NCI-H82 treated with DMSO at 0.1 percent for 48 hours (cell line): ENCODE measurements at regions not wholly inside any gene's neighbourhood (a gene's known extent, or its start where the extent isn't known, plus 50 kb on each side); places are given as distances from the start of the nearest gene placed in this dataset.
"Not testable (repeated sequence)": the region's sequence is repeated elsewhere in the genome, so short reads cannot be mapped to it uniquely, and the experiment has no call there.

Experiments
- DNase-seq: peaks from one replicate; lab custom pipeline; 2025; ENCODE audit not compliant: unreplicated experiment; lab: John Stamatoyannopoulos, UW

- no peak for DNase-seq
Measured at GRCh38 chr11:112670806-112671570, 290.2 kb upstream of the NCAM1 start.

GRCh38 chr11:112673401-112673800, 287.8 kb upstream of the NCAM1 start:
- not testable (repeated sequence) for DNase-seq

GRCh38 chr11:112685111-112685510, 276.1 kb upstream of the NCAM1 start:
- DNase-seq, result no peak

- no peak for DNase-seq
Measured at GRCh38 chr11:112689851-112690250, 271.4 kb upstream of the NCAM1 start.

GRCh38 chr11:112693781-112694180, 267.4 kb upstream of the NCAM1 start:
- DNase-seq, result no peak

GRCh38 chr11:112694245-112694644, 267.0 kb upstream of the NCAM1 start:
- DNase-seq, result no peak

- DNase-seq, result no peak
Measured at GRCh38 chr11:112694813-112695212, 266.4 kb upstream of the NCAM1 start.

- no peak for DNase-seq
Measured at GRCh38 chr11:112697391-112698178, 263.6 kb upstream of the NCAM1 start.

- DNase-seq, result no peak
Measured at GRCh38 chr11:112705148-112705547, 256.1 kb upstream of the NCAM1 start.

- no peak for DNase-seq
Measured at GRCh38 chr11:112706863-112707262, 254.4 kb upstream of the NCAM1 start.

- DNase-seq, result not testable (repeated sequence)
Measured at GRCh38 chr11:112714340-112714739, 246.9 kb upstream of the NCAM1 start.

GRCh38 chr11:112715056-112715455, 246.2 kb upstream of the NCAM1 start:
- no peak for DNase-seq

GRCh38 chr11:112718483-112718882, 242.7 kb upstream of the NCAM1 start:
- DNase-seq, result no peak

- no peak for DNase-seq
Measured at GRCh38 chr11:112719736-112720525, 241.3 kb upstream of the NCAM1 start.

GRCh38 chr11:112722148-112722547, 239.1 kb upstream of the NCAM1 start:
- no peak for DNase-seq

- no peak for DNase-seq
Measured at GRCh38 chr11:112722876-112723275, 238.3 kb upstream of the NCAM1 start.

- no peak for DNase-seq
Measured at GRCh38 chr11:112723676-112724495, 237.3 kb upstream of the NCAM1 start.

- DNase-seq, result no peak
Measured at GRCh38 chr11:112724496-112724790, 236.8 kb upstream of the NCAM1 start.

- no peak for DNase-seq
Measured at GRCh38 chr11:112725636-112726035, 235.6 kb upstream of the NCAM1 start.

- DNase-seq, result no peak
Measured at GRCh38 chr11:112727341-112727841, 233.8 kb upstream of the NCAM1 start.

GRCh38 chr11:112728288-112728687, 232.9 kb upstream of the NCAM1 start:
- DNase-seq, result no peak
